ENCODE measurements at regions not wholly inside any gene's neighbourhood (a gene's known extent, or its start where the extent isn't known, plus 50 kb on each side); places are given as distances from the start of the nearest gene placed in this dataset.
A peak's percentile ranks its signal among the peaks of the same experiment; 100 is the strongest.

- DNase-seq: no peak
These were observed 907.6 kb downstream of the TFAP2A start for GRCh38 chr6:9507136-9507895.

DNA sequence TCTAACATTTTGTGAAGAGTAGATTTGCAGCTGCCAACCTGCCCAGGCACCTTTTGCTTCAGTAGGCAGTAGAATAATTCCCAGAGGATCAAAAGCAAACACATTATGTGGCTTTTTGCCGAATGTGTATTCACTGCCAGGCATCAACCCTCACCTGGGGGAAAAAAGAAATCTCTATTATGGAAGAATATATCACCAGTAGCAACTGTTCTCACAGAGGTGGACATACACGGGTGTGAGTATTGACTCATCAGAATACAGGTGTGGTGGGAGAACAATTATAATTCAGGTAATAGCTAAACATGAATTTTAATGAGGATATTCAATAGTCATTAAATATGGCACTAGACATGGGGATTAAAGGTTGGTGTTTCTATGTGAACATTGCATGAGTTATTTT lies 910.7 kb downstream of the TFAP2A start:
- no peak for DNase-seq

DNA sequence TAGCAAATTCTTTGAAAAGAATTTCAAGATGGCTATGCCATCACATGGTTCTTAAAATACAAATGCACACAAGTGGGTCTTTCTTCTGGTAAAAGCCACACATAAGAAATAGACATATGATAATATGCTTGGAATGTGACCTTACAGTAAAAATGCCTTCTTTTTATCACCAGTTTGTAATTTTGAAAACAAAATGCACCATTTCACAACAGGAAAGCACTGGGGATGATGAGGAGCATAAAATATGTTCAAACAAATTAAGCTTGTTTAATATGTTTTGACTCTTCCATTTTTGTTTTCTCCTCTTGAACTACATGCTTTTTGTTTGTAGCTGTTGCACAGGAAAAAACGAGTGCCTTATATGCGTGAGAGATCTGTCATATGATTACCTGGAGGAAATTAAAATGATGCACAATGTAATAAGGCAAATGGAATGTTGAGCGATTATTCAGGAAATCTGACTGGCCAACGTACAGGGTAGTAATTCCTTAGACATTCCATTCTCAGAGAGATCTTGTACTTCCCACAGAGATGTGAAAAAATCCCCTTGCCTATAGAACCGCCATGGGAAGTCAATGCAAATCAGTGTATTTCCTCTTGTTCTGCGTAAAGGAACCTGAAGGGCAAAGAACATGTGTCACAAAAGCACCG lies 911.6 kb downstream of the TFAP2A start:
- DNase-seq: peak; percentile 98

DNA sequence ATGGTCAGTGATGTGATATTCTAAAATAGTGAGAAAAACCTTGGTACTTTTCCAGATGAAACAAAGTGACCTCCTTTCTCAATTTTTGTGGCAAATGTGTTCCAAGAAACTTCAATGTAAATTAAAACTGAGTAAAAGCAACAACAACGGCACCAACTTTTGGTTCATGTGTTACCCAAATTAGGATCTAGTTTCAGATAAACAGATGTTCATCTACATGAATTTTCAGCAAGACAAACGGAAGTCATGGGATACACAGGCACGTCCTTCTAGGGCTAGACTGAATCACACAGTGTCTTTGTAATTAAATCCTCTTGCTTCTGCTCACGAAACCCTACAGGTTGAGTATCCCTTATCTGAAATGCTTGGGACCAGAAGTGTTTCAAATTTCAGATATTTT lies 915.2 kb downstream of the TFAP2A start:
- DNase-seq: peak; percentile 46

DNA sequence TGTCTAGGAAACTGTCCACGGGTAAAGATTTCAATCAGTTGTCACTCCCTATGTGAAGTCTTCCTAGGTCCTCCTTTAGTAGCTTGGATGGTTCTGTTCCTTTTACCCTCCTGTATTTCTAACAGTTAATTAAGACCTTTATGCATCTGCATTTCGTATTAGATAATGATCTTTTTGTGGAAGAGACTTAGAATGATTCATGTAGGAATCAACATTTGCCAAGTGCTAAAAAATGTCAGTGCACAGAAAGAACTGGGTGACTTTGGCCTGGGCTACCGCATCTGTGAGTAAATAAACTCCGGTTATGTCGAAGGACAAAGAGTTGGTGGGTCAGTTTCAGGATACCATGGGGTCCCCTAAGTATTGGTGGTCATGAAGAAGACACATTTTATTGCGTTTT lies 918.0 kb downstream of the TFAP2A start:
- DNase-seq: peak; percentile 54

- DNase-seq: peak; percentile 44
These were observed 920.0 kb downstream of the TFAP2A start for GRCh38 chr6:9494864-9495263.

GRCh38 chr6:9492790-9493189 lies 922.1 kb downstream of the TFAP2A start:
- no peak for DNase-seq

DNA sequence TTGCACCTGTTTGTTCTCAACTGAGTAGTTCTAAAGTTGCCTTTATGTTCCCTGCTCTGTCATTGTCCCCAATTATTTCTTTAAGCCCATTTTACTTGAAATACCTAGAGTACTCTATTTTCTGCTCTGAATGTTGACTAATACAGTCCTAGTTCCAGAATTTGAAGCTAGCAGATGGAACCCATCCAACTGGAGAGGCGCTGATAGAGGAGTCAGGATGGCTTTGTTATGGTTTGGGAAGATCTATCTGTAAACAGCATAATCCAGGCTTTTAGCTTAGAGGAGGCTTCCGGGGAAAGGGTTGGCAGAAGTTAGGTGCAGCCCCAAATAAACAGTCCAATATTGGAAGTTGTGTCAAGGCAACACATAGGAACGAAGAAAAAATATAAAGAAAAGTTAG lies 927.7 kb downstream of the TFAP2A start:
- DNase-seq: no peak

- DNase-seq: no peak
These were observed 928.9 kb downstream of the TFAP2A start for GRCh38 chr6:9485992-9486391.

DNA sequence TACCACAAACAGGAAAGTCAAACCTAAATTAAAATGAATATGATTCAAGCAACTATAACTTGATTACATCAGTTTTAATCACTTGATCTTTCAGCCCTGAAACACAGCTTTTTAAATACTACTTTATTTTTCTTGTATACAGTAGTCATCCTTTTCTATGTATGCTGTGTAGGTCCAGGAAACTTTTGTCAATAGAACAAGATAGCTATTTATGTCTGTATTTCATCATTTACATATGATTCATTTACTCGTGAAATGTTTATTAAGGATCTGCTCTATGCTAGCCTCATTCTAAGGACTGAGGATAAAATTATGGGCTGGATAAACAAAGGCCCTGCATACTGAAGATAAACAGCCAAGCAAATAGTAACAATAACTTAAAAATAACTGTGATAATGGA lies 930.2 kb downstream of the TFAP2A start:
- no peak for DNase-seq

- DNase-seq: peak; percentile 13
These were observed 930.8 kb downstream of the TFAP2A start for GRCh38 chr6:9484091-9484490.

GRCh38 chr6:9482030-9482738 lies 932.7 kb downstream of the TFAP2A start:
- DNase-seq: peak; percentile 97

DNA sequence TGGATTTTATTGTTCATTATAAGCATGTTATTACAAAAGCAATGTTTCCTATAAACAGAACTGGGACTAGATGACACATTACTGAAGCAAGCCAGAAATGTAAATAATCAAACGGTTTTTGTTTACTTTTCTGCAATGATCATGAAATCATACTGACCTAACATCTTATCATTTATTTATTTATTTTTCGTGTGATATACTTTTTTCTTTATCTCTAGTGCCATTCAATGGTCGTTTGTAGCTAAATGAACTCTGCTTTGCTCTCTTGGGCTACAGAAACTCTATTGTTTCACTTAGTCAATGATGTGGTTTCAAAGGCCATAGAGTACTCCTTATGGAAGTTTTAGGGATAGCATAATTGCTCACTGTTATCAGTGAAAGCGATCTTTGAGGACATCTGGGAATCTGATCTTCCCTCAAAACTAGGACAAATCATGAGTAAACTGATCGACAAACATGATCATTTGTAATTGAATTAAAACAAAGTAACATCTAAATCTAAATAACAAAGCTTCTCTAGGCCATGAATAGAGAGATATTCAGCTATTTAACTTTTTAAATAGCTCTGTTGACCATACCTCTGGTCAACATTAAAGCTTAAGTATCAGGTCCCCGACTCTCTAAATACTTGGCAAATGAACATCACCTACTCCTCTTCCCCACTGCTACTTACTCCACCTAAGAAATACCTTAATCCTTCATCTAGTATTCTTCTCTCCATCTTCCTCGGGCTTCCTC lies 933.4 kb downstream of the TFAP2A start:
- DNase-seq: peak; percentile 53

DNA sequence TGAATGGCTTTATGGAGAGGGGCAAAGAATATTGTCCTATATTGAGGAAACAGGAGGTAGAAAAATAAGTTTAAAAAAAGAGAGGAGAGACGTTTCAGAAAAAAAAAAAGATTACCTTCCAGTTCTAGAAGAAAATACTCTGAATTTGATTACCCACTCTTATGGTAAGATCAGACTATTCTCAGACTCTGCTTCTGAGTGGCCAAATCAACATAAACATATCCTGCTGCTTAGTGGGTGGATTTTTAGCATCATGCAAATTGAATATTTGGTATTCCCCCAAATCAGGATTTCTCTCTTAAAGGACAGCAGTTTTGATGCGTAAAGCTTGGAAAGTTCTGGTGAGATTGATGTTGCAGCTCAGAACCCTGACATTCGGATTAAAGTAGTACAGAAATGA lies 946.6 kb downstream of the TFAP2A start:
- DNase-seq: no peak

DNA sequence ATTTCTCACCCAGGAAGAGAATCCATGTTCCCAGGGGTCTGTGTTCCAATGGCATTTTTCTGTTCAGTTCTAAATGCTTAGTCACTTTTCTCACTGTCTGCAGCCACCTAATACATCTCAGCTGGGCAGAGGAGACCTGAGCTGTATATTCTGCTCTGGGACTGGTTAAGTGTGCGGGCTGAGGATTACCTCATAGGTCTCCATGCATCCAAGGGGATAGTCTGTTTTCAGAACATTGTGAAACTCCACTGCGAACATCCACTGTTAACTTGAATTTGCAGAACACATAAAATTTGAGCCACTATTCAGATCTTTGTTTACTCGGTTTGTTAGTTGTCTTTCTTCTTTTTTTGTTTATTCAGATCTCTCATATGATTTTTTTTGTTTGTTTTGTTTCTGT lies 947.1 kb downstream of the TFAP2A start:
- peak; percentile 78 for DNase-seq

- no peak for DNase-seq
These were observed 950.3 kb downstream of the TFAP2A start for GRCh38 chr6:9464583-9464982.

DNA sequence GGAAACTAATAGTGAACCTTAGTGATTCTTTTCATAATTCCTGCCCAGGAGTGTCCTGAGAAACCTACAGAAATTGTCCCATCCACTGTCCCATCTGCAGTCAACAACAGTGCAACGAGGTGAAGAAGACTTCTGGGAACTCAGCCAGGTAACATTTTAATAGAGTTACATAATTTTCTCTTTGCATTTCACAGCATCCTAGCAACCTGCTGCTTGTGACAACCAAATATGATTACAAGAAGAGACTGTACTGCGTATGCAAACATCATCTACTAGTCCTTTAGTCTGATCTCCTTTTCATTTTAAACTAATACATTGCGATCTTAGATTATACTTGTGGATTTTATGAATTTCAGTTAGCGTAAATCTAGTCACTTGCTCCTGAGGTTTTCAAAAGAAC lies 951.6 kb downstream of the TFAP2A start:
- no peak for DNase-seq

GRCh38 chr6:9461188-9461587 lies 953.7 kb downstream of the TFAP2A start:
- no peak for DNase-seq

- DNase-seq: no peak
These were observed 956.5 kb downstream of the TFAP2A start for GRCh38 chr6:9458424-9458823.

DNA sequence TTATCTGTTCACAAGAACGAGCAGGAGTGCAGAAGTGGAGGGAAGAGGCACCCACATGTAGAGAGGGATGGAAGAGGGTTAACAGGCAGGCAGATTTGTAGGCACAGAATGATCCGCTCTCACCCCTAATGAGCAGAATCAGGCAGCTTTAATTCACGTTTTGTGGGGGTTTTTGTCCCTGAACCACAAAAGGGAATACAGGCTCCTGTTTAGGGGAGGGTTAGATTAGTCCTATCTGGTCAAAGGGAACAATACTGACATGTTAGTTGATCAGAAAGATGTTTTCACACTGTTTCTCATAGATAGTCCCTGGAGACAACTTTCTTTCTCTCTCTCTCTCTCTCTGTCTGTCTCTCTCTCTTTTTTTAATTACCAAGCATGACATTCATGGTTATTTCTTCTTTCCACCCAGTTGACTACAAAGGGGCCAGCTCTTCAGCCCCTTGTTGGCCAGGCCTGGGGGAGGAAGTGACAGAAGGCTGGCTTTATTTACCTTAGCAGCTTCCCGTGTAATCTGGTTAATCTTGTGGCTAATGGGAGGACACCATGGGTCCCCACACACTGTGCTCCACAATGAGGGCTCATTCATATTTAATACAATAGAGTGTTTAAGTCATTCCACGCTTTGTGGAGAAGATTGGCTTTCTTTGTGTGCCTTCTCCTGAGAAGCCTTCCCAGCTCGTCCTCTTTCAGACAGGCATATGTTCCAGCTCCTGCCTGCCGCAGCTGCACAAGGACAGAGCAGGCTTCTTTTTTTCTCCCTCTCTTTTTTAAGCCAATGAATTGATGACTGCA lies 958.8 kb downstream of the TFAP2A start:
- no peak for DNase-seq

- DNase-seq: no peak
These were observed 975.1 kb downstream of the TFAP2A start for GRCh38 chr6:9439621-9440330.

- peak; percentile 42 for DNase-seq
These were observed 977.0 kb downstream of the TFAP2A start for GRCh38 chr6:9437836-9438235.
